Astrocyte (in vitro differentiated cells and primary cell): ENCODE measurements at regions not wholly inside any gene's neighbourhood (a gene's known extent, or its start where the extent isn't known, plus 50 kb on each side); places are given as distances from the start of the nearest gene placed in this dataset.

Experiments used
- DNase-seq: peaks from one replicate; pipeline ENCODE4 v3.0.0-alpha.2; 2010; ENCODE audit warnings: low read depth
- FAIRE-seq: peaks from 2 replicates; lab custom pipeline; 2011; peaks lifted over from hg19 to GRCh38; lab: Jason Lieb, UNC
- H2AFZ ChIP-seq: 2 replicates; pipeline ENCODE4 v1.6.0; 2012; ENCODE audit warnings: low read depth, low read length, inconsistent platforms
- H3K27ac ChIP-seq: 2 replicates; pipeline ENCODE4 v1.5.1; 2011; ENCODE audit warnings: low read depth, low read length, inconsistent platforms
- H3K27me3 ChIP-seq: 2 replicates; pipeline ENCODE4 v1.6.0; 2011; ENCODE audit warnings: low read length, inconsistent platforms; ENCODE audit not compliant: insufficient read depth
- H3K36me3 ChIP-seq: 2 replicates; pipeline ENCODE4 v1.5.1; 2011; ENCODE audit warnings: low read length, inconsistent platforms; ENCODE audit not compliant: insufficient read depth
- H3K4me1 ChIP-seq: 2 replicates; pipeline ENCODE4 v1.5.1; 2011; ENCODE audit warnings: low read length, inconsistent platforms; ENCODE audit not compliant: insufficient read depth
- H3K4me2 ChIP-seq: 2 replicates; pipeline ENCODE4 v1.6.0; 2012; ENCODE audit warnings: low read length, inconsistent platforms
- H3K4me3 ChIP-seq: 2 replicates; pipeline ENCODE4 v1.5.1; 2011; ENCODE audit warnings: low read depth, mild to moderate bottlenecking, low read length, inconsistent platforms; ENCODE audit not compliant: insufficient read depth
- H3K79me2 ChIP-seq: 2 replicates; pipeline ENCODE4 v1.6.0; 2012; ENCODE audit warnings: mild to moderate bottlenecking, low read length, inconsistent platforms; ENCODE audit not compliant: insufficient read depth
- H3K9ac ChIP-seq: 2 replicates; pipeline ENCODE4 v1.6.0; 2012; ENCODE audit warnings: mild to moderate bottlenecking, low read length, inconsistent platforms
- H3K9me3 ChIP-seq: 2 replicates; pipeline ENCODE4 v1.5.1; 2012; ENCODE audit warnings: low read depth, mild to moderate bottlenecking, low read length, inconsistent platforms; ENCODE audit not compliant: insufficient read depth
- H4K20me1 ChIP-seq: 2 replicates; pipeline ENCODE4 v1.6.0; 2012; ENCODE audit warnings: low read length, inconsistent platforms; ENCODE audit not compliant: insufficient read depth
- H3K27ac Mint-ChIP-seq: one replicate; pipeline ENCODE4 v1.8.0; 2021; ENCODE audit warnings: mild to moderate bottlenecking, mixed read lengths; ENCODE audit not compliant: unreplicated experiment
- H3K27me3 Mint-ChIP-seq: one replicate; pipeline ENCODE4 v1.8.0; 2021; ENCODE audit warnings: low read depth, mixed read lengths; ENCODE audit not compliant: unreplicated experiment
- H3K36me3 Mint-ChIP-seq: one replicate; pipeline ENCODE4 v1.8.0; 2021; ENCODE audit warnings: low read depth, mixed read lengths; ENCODE audit not compliant: unreplicated experiment
- H3K4me1 Mint-ChIP-seq: one replicate; pipeline ENCODE4 v1.8.0; 2021; ENCODE audit warnings: low read depth, mixed read lengths; ENCODE audit not compliant: unreplicated experiment
- H3K4me3 Mint-ChIP-seq: one replicate; pipeline ENCODE4 v1.8.0; 2021; ENCODE audit warnings: mild to moderate bottlenecking, moderate library complexity, mixed read lengths; ENCODE audit not compliant: unreplicated experiment
- H3K9me3 Mint-ChIP-seq: one replicate; pipeline ENCODE4 v1.8.0; 2021; ENCODE audit warnings: mild to moderate bottlenecking, mixed read lengths; ENCODE audit not compliant: unreplicated experiment
- CTCF ChIP-seq: IDR thresholded peaks from 2 replicates; pipeline ENCODE4 v1.5.1; 2011; ENCODE audit warnings: low read depth, mild to moderate bottlenecking, inconsistent platforms, low read length, moderate library complexity; ENCODE audit not compliant: insufficient read depth
- EZH2 ChIP-seq: IDR thresholded peaks from 2 replicates; pipeline ENCODE4 v1.6.1; 2012; ENCODE audit warnings: mild to moderate bottlenecking, low read length, inconsistent platforms; ENCODE audit not compliant: insufficient read depth

- no peak overlapping the region for H3K4me3 ChIP-seq
- FAIRE-seq = no peak
- TF ChIP-seq EZH2 = no peak
- TF ChIP-seq CTCF = no peak
These were observed 97.1 kb downstream of the JCAD start for GRCh38 chr10:29962166-29962850.

GRCh38 chr10:29961351-29961750 lies 98.0 kb downstream of the JCAD start:
- no peak overlapping the region for H3K4me2 ChIP-seq
- H3K27me3 ChIP-seq = no peaks in the 10 kb centered on the region
- no peak for DNase-seq
- no peak overlapping the region for H2AFZ ChIP-seq
- no peaks in the 10 kb centered on the region for H4K20me1 ChIP-seq
- H3K4me3 ChIP-seq = no peak overlapping the region
- no peaks in the 10 kb centered on the region for H3K79me2 ChIP-seq
- no peak overlapping the region for H3K27ac ChIP-seq
- H3K9me3 ChIP-seq = no peaks in the 10 kb centered on the region
- Mint-ChIP-seq H3K36me3 (peaks cover 3% of the 10 kb centered on the region), H3K4me3 (no peak overlapping the region), H3K4me1 (peaks cover 10% of the 10 kb centered on the region), H3K27ac (no peak overlapping the region), H3K27me3 (peaks cover 7% of the 10 kb centered on the region), H3K9me3 (peaks cover 4% of the 10 kb centered on the region)
- TF ChIP-seq CTCF (no peak), EZH2 (no peak)
- no peak overlapping the region for H3K9ac ChIP-seq
- H3K4me1 ChIP-seq = no peaks in the 10 kb centered on the region
- H3K36me3 ChIP-seq = no peaks in the 10 kb centered on the region
- no peak for FAIRE-seq

More at GRCh38 chr10:29962166-29962850, 97.1 kb downstream of the JCAD start:
- no peak overlapping the region for H3K9ac ChIP-seq
- no peak overlapping the region for H2AFZ ChIP-seq
- Mint-ChIP-seq H3K9me3 (no peaks in the 10 kb centered on the region), H3K27ac (no peak overlapping the region), H3K4me1 (peaks cover 10% of the 10 kb centered on the region), H3K27me3 (peaks cover 7% of the 10 kb centered on the region), H3K4me3 (no peak overlapping the region), H3K36me3 (no peaks in the 10 kb centered on the region)
- DNase-seq = no peak
- no peaks in the 10 kb centered on the region for H3K4me1 ChIP-seq
- no peaks in the 10 kb centered on the region for H3K36me3 ChIP-seq
- no peak overlapping the region for H3K27ac ChIP-seq
- H3K4me2 ChIP-seq = no peak overlapping the region
- H3K27me3 ChIP-seq = no peaks in the 10 kb centered on the region
- no peaks in the 10 kb centered on the region for H4K20me1 ChIP-seq
- H3K79me2 ChIP-seq = no peaks in the 10 kb centered on the region
- H3K9me3 ChIP-seq = no peaks in the 10 kb centered on the region

GRCh38 chr10:29960261-29960660 lies 99.1 kb downstream of the JCAD start:
- no peaks in the 10 kb centered on the region for H3K4me1 ChIP-seq
- DNase-seq (no peak), FAIRE-seq (no peak)
- H3K4me1 Mint-ChIP-seq = peaks cover 10% of the 10 kb centered on the region
- TF ChIP-seq EZH2 (no peak), CTCF (no peak)
- H3K4me3 ChIP-seq = no peak overlapping the region
- H4K20me1 ChIP-seq = no peaks in the 10 kb centered on the region
- H3K79me2 ChIP-seq = no peaks in the 10 kb centered on the region
- no peak overlapping the region for H3K27ac Mint-ChIP-seq
- peaks cover 3% of the 10 kb centered on the region for H3K36me3 Mint-ChIP-seq
- H3K4me2 ChIP-seq = no peak overlapping the region
- H3K9me3 ChIP-seq = no peaks in the 10 kb centered on the region
- no peaks in the 10 kb centered on the region for H3K27me3 ChIP-seq
- no peak overlapping the region for H3K27ac ChIP-seq
- H3K9me3 Mint-ChIP-seq = peaks cover 8% of the 10 kb centered on the region
- H3K27me3 Mint-ChIP-seq = peaks cover 7% of the 10 kb centered on the region
- no peak overlapping the region for H3K4me3 Mint-ChIP-seq
- H2AFZ ChIP-seq = no peak overlapping the region
- H3K9ac ChIP-seq = no peak overlapping the region
- no peaks in the 10 kb centered on the region for H3K36me3 ChIP-seq
